GM12878 (cell line): ENCODE measurements at regions not wholly inside any gene's neighbourhood (a gene's known extent, or its start where the extent isn't known, plus 50 kb on each side); places are given as distances from the start of the nearest gene placed in this dataset.
"Not testable (repeated sequence)": the region's sequence is repeated elsewhere in the genome, so short reads cannot be mapped to it uniquely, and the experiment has no call there.

ENCODE experiments used
- CBX5 ChIP-seq: sonication (generic); IDR thresholded peaks from 2 replicates; pipeline ENCODE4 v1.6.1; 2016; ENCODE audit warnings: low read depth, moderate library complexity, mild to moderate bottlenecking, inconsistent platforms
- ZBTB33 ChIP-seq: fragments of 450-650 bp; IDR thresholded peaks from 2 replicates; pipeline ENCODE4 v1.6.1; 2017; ENCODE audit warnings: mild to moderate bottlenecking
- ZNF274 ChIP-seq: IDR thresholded peaks from one replicate; pipeline ENCODE4 v1.8.0; 2011; ENCODE audit not compliant: insufficient read length, insufficient read depth
- TF ChIP-seq, protein P1 (sequence below), 3 experiments: IDR thresholded peaks in 2 of 3; conservative IDR thresholded peaks in 1 of 3; 2 replicates each; pipeline ENCODE4 v1.5.1; 2011; ENCODE audit warnings: low read depth in 3 of 3, low read length in 3 of 3, mild to moderate bottlenecking in 3 of 3, control low read depth in 2 of 3, moderate library complexity in 2 of 3, inconsistent platforms in 1 of 3, mixed read lengths in 1 of 3; ENCODE audit not compliant: control insufficient read depth in 2 of 3, insufficient read depth in 1 of 3; ENCODE audit errors: extremely low read depth in 1 of 3
- TF ChIP-seq, protein P2 (sequence below): IDR thresholded peaks from 2 replicates; pipeline ENCODE4 v1.6.1; 2012; ENCODE audit warnings: improper control_type of control experiment, low read depth, low read length; ENCODE audit not compliant: insufficient replicate concordance

DNA sequence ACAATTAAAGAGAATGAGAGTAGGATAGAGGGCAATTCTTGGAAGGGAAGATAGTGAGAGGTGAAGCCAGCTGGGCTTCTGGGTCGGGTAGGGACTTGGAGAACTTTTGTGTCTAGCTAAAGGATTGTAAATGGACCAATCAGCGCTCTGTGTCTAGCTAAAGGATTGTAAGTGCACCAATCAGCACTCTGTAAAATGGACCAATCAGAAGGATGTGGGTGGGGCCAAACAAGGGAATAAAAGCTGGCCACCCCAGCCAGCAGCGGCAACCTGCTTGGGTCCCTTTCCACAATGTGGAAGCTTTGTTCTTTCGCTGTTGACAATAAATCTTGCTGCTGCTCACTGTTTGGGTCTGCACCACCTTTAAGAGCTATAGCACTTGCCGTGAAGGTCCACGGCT is 384.0 kb downstream of the AEBP2 start:
- not testable (repeated sequence) for TF ChIP-seq ZNF274, ZBTB33, CBX5
- TF ChIP-seq, protein P1, sequence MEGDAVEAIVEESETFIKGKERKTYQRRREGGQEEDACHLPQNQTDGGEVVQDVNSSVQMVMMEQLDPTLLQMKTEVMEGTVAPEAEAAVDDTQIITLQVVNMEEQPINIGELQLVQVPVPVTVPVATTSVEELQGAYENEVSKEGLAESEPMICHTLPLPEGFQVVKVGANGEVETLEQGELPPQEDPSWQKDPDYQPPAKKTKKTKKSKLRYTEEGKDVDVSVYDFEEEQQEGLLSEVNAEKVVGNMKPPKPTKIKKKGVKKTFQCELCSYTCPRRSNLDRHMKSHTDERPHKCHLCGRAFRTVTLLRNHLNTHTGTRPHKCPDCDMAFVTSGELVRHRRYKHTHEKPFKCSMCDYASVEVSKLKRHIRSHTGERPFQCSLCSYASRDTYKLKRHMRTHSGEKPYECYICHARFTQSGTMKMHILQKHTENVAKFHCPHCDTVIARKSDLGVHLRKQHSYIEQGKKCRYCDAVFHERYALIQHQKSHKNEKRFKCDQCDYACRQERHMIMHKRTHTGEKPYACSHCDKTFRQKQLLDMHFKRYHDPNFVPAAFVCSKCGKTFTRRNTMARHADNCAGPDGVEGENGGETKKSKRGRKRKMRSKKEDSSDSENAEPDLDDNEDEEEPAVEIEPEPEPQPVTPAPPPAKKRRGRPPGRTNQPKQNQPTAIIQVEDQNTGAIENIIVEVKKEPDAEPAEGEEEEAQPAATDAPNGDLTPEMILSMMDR (IDR thresholded peaks at IDR 0.05 in 2 of 3, conservative IDR thresholded peaks at IDR 0.05 in 1 of 3; ENCODE audit: control insufficient read depth in 2 of 3, extremely low read depth in 1 of 3, insufficient read depth in 1 of 3, low read depth in 3 of 3, low read length in 3 of 3) = not testable (repeated sequence)
- TF ChIP-seq, protein P2, sequence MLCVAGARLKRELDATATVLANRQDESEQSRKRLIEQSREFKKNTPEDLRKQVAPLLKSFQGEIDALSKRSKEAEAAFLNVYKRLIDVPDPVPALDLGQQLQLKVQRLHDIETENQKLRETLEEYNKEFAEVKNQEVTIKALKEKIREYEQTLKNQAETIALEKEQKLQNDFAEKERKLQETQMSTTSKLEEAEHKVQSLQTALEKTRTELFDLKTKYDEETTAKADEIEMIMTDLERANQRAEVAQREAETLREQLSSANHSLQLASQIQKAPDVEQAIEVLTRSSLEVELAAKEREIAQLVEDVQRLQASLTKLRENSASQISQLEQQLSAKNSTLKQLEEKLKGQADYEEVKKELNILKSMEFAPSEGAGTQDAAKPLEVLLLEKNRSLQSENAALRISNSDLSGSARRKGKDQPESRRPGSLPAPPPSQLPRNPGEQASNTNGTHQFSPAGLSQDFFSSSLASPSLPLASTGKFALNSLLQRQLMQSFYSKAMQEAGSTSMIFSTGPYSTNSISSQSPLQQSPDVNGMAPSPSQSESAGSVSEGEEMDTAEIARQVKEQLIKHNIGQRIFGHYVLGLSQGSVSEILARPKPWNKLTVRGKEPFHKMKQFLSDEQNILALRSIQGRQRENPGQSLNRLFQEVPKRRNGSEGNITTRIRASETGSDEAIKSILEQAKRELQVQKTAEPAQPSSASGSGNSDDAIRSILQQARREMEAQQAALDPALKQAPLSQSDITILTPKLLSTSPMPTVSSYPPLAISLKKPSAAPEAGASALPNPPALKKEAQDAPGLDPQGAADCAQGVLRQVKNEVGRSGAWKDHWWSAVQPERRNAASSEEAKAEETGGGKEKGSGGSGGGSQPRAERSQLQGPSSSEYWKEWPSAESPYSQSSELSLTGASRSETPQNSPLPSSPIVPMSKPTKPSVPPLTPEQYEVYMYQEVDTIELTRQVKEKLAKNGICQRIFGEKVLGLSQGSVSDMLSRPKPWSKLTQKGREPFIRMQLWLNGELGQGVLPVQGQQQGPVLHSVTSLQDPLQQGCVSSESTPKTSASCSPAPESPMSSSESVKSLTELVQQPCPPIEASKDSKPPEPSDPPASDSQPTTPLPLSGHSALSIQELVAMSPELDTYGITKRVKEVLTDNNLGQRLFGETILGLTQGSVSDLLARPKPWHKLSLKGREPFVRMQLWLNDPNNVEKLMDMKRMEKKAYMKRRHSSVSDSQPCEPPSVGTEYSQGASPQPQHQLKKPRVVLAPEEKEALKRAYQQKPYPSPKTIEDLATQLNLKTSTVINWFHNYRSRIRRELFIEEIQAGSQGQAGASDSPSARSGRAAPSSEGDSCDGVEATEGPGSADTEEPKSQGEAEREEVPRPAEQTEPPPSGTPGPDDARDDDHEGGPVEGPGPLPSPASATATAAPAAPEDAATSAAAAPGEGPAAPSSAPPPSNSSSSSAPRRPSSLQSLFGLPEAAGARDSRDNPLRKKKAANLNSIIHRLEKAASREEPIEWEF = not testable (repeated sequence)
